Right atrium auricular region (tissue), 2 donors: ENCODE measurements at regions not wholly inside any gene's neighbourhood (a gene's known extent, or its start where the extent isn't known, plus 50 kb on each side); places are given as distances from the start of the nearest gene placed in this dataset.

ENCODE experiments used
- DNase-seq: peaks from one replicate; pipeline ENCODE4 v3.0.0-alpha.2; 2019; ENCODE audit warnings: low spot score
- H3K27ac ChIP-seq, 2 donors: fragments of 200-600 bp; sonication (generic); 1 replicate in 1 of 2; 2 replicates in 1 of 2; pipeline ENCODE4 v1.5.1; 2016 to 2019
- H3K27me3 ChIP-seq, 2 donors: fragments of 200-600 bp; sonication (generic); one replicate each; pipeline versions ENCODE4 v1.5.1 to v1.6.0; 2017 to 2019
- H3K36me3 ChIP-seq: fragments of 200-600 bp; sonication (generic); one replicate; pipeline ENCODE4 v1.5.1; 2016
- H3K4me1 ChIP-seq, 2 donors: fragments of 200-600 bp; sonication (generic); one replicate each; pipeline versions ENCODE4 v1.5.1 to v1.6.0; 2017 to 2019
- H3K4me3 ChIP-seq, 2 donors: fragments of 200-600 bp; sonication (generic); 1 replicate in 1 of 2; 2 replicates in 1 of 2; pipeline ENCODE4 v1.5.1; 2017 to 2019; ENCODE audit warnings: mild to moderate bottlenecking in 1 of 2, moderate library complexity in 1 of 2
- H3K9me3 ChIP-seq, 2 donors: fragments of 200-600 bp; sonication (generic); one replicate each; pipeline ENCODE4 v1.5.1; 2019
- CTCF ChIP-seq, 2 donors: fragments of 200-600 bp; sonication (generic); IDR thresholded peaks; one replicate each; pipeline ENCODE4 v1.5.1; 2019; ENCODE audit warnings: antibody characterized with exemption in 2 of 2

GRCh38 chr17:51391982-51392654 is 131.8 kb downstream of the UTP18 start:
- no peak for DNase-seq
- no peak for TF ChIP-seq CTCF (IDR thresholded peaks at IDR 0.05)
- Histone ChIP-seq H3K4me3 (no peak overlapping the region), H3K36me3 (no peaks in the 10 kb centered on the region), H3K27ac (no peak overlapping the region), H3K4me1 (no peaks in the 10 kb centered on the region), H3K27me3 (no peaks in the 10 kb centered on the region), H3K9me3 (no peaks in the 10 kb centered on the region)

- no peak overlapping the region for H3K27ac ChIP-seq
- no peak for DNase-seq
- TF ChIP-seq CTCF (IDR thresholded peaks at IDR 0.05), result no peak
- no peaks in the 10 kb centered on the region for H3K9me3 ChIP-seq
- H3K36me3 ChIP-seq, result no peaks in the 10 kb centered on the region
- H3K27me3 ChIP-seq, result no peaks in the 10 kb centered on the region
- H3K4me3 ChIP-seq, result no peak overlapping the region
- no peaks in the 10 kb centered on the region for H3K4me1 ChIP-seq
Observed at GRCh38 chr17:51395621-51396020, 135.3 kb downstream of the UTP18 start.

- H3K27ac ChIP-seq, result no peak overlapping the region
- no peak overlapping the region for H3K4me3 ChIP-seq
- H3K9me3 ChIP-seq, result no peaks in the 10 kb centered on the region
- no peak for TF ChIP-seq CTCF (IDR thresholded peaks at IDR 0.05)
- no peak for DNase-seq
- no peaks in the 10 kb centered on the region for H3K4me1 ChIP-seq
- H3K36me3 ChIP-seq, result no peaks in the 10 kb centered on the region
- no peaks in the 10 kb centered on the region for H3K27me3 ChIP-seq
Observed at GRCh38 chr17:51397361-51398127, 137.2 kb downstream of the UTP18 start.

GRCh38 chr17:51398128-51398525 is 137.8 kb downstream of the UTP18 start:
- no peaks in the 10 kb centered on the region for H3K36me3 ChIP-seq

GRCh38 chr17:51398687-51399086 is 138.3 kb downstream of the UTP18 start:
- no peak for DNase-seq
- H3K36me3 ChIP-seq, result no peaks in the 10 kb centered on the region
- no peak overlapping the region for H3K27ac ChIP-seq
- no peaks in the 10 kb centered on the region for H3K27me3 ChIP-seq
- no peaks in the 10 kb centered on the region for H3K9me3 ChIP-seq
- H3K4me1 ChIP-seq, result no peaks in the 10 kb centered on the region
- H3K4me3 ChIP-seq, result no peak overlapping the region
- no peak for TF ChIP-seq CTCF (IDR thresholded peaks at IDR 0.05)

More at GRCh38 chr17:51398128-51398525, 137.8 kb downstream of the UTP18 start:
- TF ChIP-seq CTCF (IDR thresholded peaks at IDR 0.05), result no peak
- no peak overlapping the region for H3K4me3 ChIP-seq
- no peaks in the 10 kb centered on the region for H3K9me3 ChIP-seq
- no peaks in the 10 kb centered on the region for H3K4me1 ChIP-seq
- DNase-seq, result no peak
- no peaks in the 10 kb centered on the region for H3K27me3 ChIP-seq
- H3K27ac ChIP-seq, result no peak overlapping the region
